Coronary artery (tissue), 2 donors: ENCODE measurements at regions not wholly inside any gene's neighbourhood (a gene's known extent, or its start where the extent isn't known, plus 50 kb on each side); places are given as distances from the start of the nearest gene placed in this dataset.
"Not testable (repeated sequence)": the region's sequence is repeated elsewhere in the genome, so short reads cannot be mapped to it uniquely, and the experiment has no call there.

Experiments used
- DNase-seq: peaks from one replicate; pipeline ENCODE4 v3.0.0-alpha.2; 2017; ENCODE audit warnings: low spot score
- H3K27ac ChIP-seq, 2 donors: fragments of 200-600 bp; sonication (generic); one replicate each; pipeline ENCODE4 v1.5.1; 2016 to 2019
- H3K4me3 ChIP-seq: fragments of 200-600 bp; sonication (generic); 2 replicates; pipeline ENCODE4 v1.5.1; 2016; ENCODE audit warnings: mild to moderate bottlenecking, moderate library complexity
- CTCF ChIP-seq: fragments of 200-600 bp; sonication (generic); IDR thresholded peaks from one replicate; pipeline ENCODE4 v1.5.1; 2019; ENCODE audit warnings: antibody characterized with exemption

- TF ChIP-seq CTCF, result no peak
- DNase-seq, result no peak
- no peak overlapping the region for H3K27ac ChIP-seq
Measured at GRCh38 chr9:106220415-106220814, 526.1 kb downstream of the TMEM38B start.

GRCh38 chr9:106228861-106229260, 534.5 kb downstream of the TMEM38B start:
- no peak for DNase-seq
- TF ChIP-seq CTCF, result no peak
- no peak overlapping the region for H3K27ac ChIP-seq
- no peak overlapping the region for H3K4me3 ChIP-seq

More at GRCh38 chr9:106220415-106220814, 526.1 kb downstream of the TMEM38B start:
- H3K4me3 ChIP-seq, result no peak overlapping the region

GRCh38 chr9:106233116-106233515, 538.8 kb downstream of the TMEM38B start:
- no peak overlapping the region for H3K27ac ChIP-seq
- no peak for TF ChIP-seq CTCF
- no peak for DNase-seq
- H3K4me3 ChIP-seq, result no peak overlapping the region

GRCh38 chr9:106260908-106261307, 566.6 kb downstream of the TMEM38B start:
- not testable (repeated sequence) for DNase-seq, H3K27ac ChIP-seq, H3K4me3 ChIP-seq

- no peak for DNase-seq
- no peak for TF ChIP-seq CTCF
- Histone ChIP-seq H3K4me3 (no peak overlapping the region), H3K27ac (no peak overlapping the region)
Measured at GRCh38 chr9:106277966-106278365, 583.6 kb downstream of the TMEM38B start.

- Histone ChIP-seq H3K27ac (no peak overlapping the region), H3K4me3 (no peak overlapping the region)
- no peak for DNase-seq
- TF ChIP-seq CTCF, result no peak
Measured at GRCh38 chr9:106283769-106284168, 579.2 kb upstream of the ZNF462 start.

- no peak for TF ChIP-seq CTCF
- no peak overlapping the region for H3K27ac ChIP-seq
- H3K4me3 ChIP-seq, result no peak overlapping the region
- no peak for DNase-seq
Measured at GRCh38 chr9:106284296-106284695, 578.7 kb upstream of the ZNF462 start.

GRCh38 chr9:106286249-106286648, 576.7 kb upstream of the ZNF462 start:
- no peak for DNase-seq
- Histone ChIP-seq H3K4me3 (no peak overlapping the region), H3K27ac (no peak overlapping the region)
- no peak for TF ChIP-seq CTCF
